ENCODE measurements at regions not wholly inside any gene's neighbourhood (a gene's known extent, or its start where the extent isn't known, plus 50 kb on each side); places are given as distances from the start of the nearest gene placed in this dataset.

- no peak for TF ChIP-seq POLR2A (IDR thresholded peaks at IDR 0.05)
- TF ChIP-seq, protein P1, sequence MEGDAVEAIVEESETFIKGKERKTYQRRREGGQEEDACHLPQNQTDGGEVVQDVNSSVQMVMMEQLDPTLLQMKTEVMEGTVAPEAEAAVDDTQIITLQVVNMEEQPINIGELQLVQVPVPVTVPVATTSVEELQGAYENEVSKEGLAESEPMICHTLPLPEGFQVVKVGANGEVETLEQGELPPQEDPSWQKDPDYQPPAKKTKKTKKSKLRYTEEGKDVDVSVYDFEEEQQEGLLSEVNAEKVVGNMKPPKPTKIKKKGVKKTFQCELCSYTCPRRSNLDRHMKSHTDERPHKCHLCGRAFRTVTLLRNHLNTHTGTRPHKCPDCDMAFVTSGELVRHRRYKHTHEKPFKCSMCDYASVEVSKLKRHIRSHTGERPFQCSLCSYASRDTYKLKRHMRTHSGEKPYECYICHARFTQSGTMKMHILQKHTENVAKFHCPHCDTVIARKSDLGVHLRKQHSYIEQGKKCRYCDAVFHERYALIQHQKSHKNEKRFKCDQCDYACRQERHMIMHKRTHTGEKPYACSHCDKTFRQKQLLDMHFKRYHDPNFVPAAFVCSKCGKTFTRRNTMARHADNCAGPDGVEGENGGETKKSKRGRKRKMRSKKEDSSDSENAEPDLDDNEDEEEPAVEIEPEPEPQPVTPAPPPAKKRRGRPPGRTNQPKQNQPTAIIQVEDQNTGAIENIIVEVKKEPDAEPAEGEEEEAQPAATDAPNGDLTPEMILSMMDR (IDR thresholded peaks at IDR 0.05), result no peak
- intact Hi-C loops (cut with DNase I; ENCODE audit: low total_unique reads), result no loop called here
- WGBS, 2 donors, result 66 to 67% methylated on average over 3 of the region's 3 CpGs
- no peak overlapping the region for H3K4me3 ChIP-seq (ENCODE audit: low read depth, poor library complexity, severe bottlenecking)
- DNase-seq (ENCODE audit: low spot score in 2 of 2), result no peak
Measured at GRCh38 chr3:29169451-29169850, 111.4 kb upstream of the RBMS3 start.

DNA sequence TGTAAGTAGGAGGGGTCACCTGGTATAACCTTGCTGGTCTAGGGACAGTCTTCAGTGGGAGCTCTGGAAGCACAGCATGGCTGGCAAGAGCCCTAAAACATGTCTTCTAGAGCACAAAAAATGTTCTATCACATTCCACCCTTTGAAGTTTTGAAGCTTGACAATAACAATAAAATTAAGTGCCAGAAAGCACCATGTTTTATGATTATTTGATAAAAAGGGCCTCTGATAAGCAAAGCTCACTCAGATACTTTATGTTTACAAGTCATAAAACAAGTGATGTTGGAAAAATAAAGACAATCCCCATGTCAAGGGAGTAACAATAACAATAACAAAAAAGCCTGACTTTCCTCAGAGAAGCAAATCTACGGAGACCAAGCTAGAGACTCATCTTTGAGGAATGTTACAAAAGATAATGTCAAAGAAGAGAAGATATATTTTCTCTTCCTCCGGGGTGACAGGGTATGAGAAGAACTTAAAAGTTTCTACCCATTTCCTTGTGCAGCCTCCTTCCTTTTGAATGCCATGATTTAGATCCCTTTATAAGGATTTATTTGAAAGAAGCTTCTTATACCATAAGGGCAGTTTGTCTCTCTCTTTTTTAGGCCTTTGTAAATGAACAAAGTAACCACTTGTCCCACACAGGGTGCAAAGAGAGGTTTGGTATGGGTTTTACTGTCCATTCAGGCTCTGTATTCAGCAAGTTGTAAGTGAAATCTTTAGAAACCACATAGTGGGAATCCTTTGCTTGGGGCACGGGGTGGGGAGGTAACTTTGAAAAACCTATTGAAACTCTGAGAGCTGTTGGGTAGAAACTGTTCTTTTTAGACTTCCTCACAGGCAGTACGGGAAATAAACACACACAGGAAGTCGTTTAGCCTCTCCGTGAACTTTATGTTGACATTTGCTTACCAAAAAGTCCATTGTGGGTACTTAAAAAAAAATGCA lies 109.6 kb upstream of the RBMS3 start:
- 54 to 60% methylated on average over 6 of the region's 6 CpGs for WGBS, 2 donors
- no peak overlapping the region for H3K4me3 ChIP-seq (ENCODE audit: low read depth, poor library complexity, severe bottlenecking)
- TF ChIP-seq, protein P1 (IDR thresholded peaks at IDR 0.05), result no peak
- no peak for TF ChIP-seq POLR2A (IDR thresholded peaks at IDR 0.05)
- intact Hi-C loops (cut with DNase I; ENCODE audit: low total_unique reads), result no loop called here
- DNase-seq (ENCODE audit: low spot score in 2 of 2), result no peak

DNA sequence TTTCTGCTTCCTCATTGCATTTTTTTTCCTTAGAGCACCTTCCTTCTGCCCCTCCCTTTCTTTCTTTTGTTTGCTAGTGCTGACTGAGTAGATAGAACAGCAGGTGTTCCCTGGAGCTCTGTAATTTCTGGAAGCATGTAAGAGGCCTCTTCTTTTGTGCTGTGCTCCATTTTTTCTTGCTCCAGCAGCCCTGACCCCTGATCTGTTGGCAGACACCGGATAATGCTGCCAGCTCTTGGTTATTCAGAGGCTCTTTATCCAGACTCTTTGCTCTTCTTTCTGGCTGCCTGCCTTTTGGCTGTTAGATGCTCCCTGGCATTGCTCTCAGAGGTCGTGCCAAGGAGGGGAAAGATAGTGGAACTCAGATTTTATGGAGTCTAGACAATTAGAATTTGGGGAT lies 104.4 kb upstream of the RBMS3 start:
- TF ChIP-seq POLR2A (IDR thresholded peaks at IDR 0.05), result no peak
- TF ChIP-seq, protein P1 (IDR thresholded peaks at IDR 0.05), result no peak
- intact Hi-C loops (cut with DNase I; ENCODE audit: low total_unique reads), result no loop called here
- DNase-seq (ENCODE audit: low spot score in 2 of 2), result no peak
- no peak overlapping the region for H3K4me3 ChIP-seq (ENCODE audit: low read depth, poor library complexity, severe bottlenecking)
- WGBS, 2 donors, result 26 to 27% methylated on average over 2 of the region's 2 CpGs

DNA sequence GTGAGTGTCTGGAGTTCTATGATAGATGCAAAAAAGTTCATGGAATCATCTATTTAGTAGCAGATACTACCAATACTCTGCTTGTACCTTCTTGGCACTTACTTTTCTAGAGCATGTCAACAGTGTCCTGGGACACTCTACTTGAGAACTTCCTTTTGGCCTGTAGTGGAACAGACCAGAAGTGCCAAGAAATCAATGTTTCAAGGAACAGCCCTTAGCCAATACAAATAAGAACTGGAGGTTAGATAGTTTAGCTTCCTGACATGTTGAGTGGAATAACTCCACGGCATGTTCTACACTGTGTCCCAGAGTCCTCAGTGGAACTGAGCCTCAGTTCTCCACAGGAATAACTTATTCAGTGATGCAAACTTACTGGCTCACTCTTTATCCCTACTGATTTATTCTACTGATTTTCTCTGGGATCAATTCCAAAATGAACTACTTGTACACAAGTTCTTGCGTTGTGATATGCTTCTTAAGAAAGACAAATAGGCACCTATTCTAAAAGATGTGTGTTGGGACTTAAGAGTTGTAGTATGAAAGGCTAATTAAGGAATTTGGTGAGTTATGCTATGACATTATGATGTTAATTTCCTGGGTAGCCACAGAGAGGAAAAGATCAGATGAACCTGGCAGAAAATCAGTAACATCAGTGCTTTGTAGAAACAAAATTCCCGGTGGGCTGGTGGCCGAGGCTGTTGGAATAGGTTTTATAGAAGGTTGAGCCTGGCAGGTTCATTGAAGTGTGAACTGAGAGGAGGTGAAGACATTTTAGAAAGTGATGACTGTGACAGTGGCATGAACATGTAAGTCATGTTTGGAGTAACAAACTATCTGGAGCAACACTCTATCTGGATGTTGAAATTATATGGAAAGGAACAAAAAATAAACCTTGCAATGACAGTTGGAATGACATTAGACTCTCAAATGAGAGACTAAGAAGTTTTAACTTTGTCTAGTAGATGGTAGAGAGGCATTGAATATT lies 101.8 kb upstream of the RBMS3 start:
- WGBS, 2 donors, result 67 to 74% methylated on average over 4 of the region's 4 CpGs
- intact Hi-C loops (cut with DNase I; ENCODE audit: low total_unique reads), result no loop called here
- TF ChIP-seq, protein P1 (IDR thresholded peaks at IDR 0.05), result no peak
- TF ChIP-seq POLR2A (IDR thresholded peaks at IDR 0.05), result no peak
- no peak overlapping the region for H3K4me3 ChIP-seq (ENCODE audit: low read depth, poor library complexity, severe bottlenecking)
- DNase-seq (ENCODE audit: low spot score in 2 of 2), result no peak

GRCh38 chr3:29181149-29181780 lies 99.6 kb upstream of the RBMS3 start:
- DNase-seq (ENCODE audit: low spot score in 2 of 2), result no peak
- WGBS, 2 donors, result 85 to 89% methylated on average over 7 of the region's 7 CpGs

More at GRCh38 chr3:29181149-29181780, 99.6 kb upstream of the RBMS3 start:
- TF ChIP-seq, protein P1 (IDR thresholded peaks at IDR 0.05), result no peak
- no peak for TF ChIP-seq POLR2A (IDR thresholded peaks at IDR 0.05)
- H3K4me3 ChIP-seq (ENCODE audit: low read depth, poor library complexity, severe bottlenecking), result no peak overlapping the region
- intact Hi-C loops (cut with DNase I; ENCODE audit: low total_unique reads), result no loop called here

Data from lower leg skin (tissue), 4 donors.